G401.6 (cell line): ENCODE measurements at regions not wholly inside any gene's neighbourhood (a gene's known extent, or its start where the extent isn't known, plus 50 kb on each side); places are given as distances from the start of the nearest gene placed in this dataset.
"Not testable (repeated sequence)": the region's sequence is repeated elsewhere in the genome, so short reads cannot be mapped to it uniquely, and the experiment has no call there.

Source experiments
- FAIRE-seq: peaks from 2 replicates; lab custom pipeline; 2012; peaks lifted over from hg19 to GRCh38; lab: Jason Lieb, UNC

GRCh38 chr2:111623380-111623779, 260.6 kb downstream of the ANAPC1 start:
- FAIRE-seq: no peak

GRCh38 chr2:111624411-111625156, 259.4 kb downstream of the ANAPC1 start:
- FAIRE-seq: no peak

- FAIRE-seq: not testable (repeated sequence)
Measured at GRCh38 chr2:111625157-111625537, 258.8 kb downstream of the ANAPC1 start.

DNA sequence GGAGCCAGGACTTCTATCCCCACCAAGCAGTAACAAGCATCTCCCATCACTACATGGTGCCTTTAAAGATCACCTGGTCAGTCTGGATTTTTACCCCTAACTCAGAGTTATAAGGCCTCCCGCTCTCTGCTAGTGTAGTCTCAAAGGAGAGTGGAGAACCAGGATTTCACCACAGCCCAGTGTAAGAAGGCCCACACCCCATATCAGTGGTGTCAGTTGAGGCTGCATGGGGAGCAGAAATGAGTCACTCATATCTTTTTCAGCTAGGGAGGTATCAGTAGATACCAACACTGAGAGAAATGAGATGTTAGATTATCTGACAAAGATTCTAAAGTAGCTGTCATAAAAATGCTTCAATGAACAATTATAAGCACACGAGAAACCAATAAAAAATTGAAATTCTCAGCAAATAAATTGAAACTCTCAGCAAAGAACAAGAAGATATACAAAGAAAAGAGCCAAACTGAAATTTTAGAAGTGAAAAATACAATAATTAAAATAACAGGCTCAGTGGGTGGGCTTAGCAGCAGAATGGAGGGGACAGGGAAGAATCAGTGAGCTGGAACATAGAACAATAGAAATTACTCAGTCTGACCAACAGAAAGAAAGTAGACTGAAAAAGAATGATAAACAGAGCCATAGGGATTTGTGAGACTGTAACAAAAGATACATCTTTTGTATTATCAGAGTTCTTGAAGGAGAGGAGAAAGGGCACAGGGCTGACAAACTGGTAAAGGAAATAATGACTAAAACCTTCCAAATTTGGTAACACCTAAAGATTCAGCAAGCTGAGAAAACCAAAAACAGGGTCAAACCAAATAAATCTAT, 257.7 kb downstream of the ANAPC1 start:
- no peak for FAIRE-seq

DNA sequence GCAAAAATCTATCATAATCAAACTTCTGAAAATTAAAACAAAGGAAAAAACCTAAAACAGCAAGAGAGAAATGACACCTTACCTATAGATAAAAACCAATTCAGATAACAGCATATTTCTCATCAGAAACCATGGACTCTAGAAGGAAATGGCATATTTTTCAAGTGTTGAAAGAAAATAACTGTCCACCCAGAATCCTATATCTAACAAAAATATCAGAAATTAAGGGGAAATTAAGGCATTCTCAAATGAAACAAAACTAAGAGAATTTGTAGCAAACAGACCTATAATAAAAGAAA, 257.2 kb downstream of the ANAPC1 start:
- FAIRE-seq: no peak

DNA sequence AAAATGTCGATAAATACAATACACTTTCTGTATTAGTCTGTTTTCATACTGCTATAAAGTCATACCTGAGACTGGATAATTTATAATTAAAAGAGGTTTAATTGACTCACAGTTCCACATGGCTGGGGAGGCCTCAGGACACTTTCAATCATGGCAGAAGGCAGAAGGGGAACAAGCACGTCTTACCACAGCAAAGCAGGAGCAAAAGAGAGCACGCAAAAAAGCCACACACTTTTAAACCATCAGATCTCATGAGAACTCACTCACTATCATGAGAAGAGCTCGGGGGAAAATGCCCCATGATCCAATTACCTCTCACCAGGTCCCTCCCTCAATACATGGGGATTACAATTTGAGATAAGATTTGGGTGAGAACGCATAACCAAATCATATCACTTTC, 256.7 kb downstream of the ANAPC1 start:
- no peak for FAIRE-seq

DNA sequence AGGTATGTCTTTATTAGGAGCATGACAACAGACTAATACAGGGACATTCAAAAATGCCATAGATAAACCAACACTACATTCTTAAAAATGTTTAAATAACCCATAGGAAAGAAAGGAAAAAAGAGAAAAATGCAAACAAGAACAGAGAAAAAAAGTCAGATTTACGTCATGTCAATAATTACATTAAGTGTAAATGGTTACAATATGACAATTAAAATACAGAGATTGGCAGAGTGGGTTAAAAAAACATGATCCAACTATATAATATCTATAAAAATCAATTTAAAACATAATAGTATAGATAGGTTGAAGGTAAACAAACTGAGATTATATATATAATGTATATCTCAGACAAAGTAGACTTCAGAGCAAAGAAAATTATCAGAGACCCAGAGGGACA, 255.8 kb downstream of the ANAPC1 start:
- no peak for FAIRE-seq

DNA sequence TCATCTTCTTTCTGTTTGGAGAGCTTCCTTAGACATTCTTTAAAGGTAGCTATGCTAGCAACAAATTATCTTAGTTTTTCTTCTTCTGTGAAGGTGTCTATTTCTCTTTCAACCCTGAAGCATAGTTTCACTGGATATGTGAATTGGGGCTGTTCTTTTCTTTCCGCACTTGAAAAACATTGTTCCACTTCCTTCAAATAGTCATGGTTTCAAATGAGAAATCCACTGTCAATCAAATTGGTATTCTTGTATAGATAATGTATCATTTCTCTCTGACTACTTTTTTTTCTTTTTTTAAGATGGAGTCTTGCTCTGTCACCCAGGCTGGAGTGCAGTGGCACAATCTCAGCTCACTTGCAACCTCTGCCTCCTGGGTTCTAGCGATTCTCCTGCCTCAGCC, 254.0 kb downstream of the ANAPC1 start:
- no peak for FAIRE-seq

GRCh38 chr2:111632661-111633060, 251.3 kb downstream of the ANAPC1 start:
- FAIRE-seq: no peak

DNA sequence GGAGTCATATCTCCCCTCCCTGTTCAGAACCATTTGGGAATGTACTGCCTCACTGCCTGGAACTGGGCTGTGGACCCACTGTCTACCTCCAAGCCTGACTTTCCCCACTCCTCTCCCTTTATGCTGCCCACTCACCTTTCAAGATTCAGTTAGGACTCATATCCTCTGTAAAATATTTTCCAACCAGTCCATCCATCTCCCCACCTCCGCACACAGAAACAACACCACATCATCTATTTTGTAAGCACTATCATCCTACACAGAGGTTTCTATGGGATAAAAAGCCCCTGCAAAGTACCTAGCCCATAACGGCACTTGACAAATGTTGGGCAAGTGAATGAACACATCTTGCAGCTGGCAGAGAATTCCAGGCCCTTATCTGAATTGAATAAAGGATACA, 250.8 kb downstream of the ANAPC1 start:
- no peak for FAIRE-seq

GRCh38 chr2:111633643-111634042, 250.3 kb downstream of the ANAPC1 start:
- no peak for FAIRE-seq

DNA sequence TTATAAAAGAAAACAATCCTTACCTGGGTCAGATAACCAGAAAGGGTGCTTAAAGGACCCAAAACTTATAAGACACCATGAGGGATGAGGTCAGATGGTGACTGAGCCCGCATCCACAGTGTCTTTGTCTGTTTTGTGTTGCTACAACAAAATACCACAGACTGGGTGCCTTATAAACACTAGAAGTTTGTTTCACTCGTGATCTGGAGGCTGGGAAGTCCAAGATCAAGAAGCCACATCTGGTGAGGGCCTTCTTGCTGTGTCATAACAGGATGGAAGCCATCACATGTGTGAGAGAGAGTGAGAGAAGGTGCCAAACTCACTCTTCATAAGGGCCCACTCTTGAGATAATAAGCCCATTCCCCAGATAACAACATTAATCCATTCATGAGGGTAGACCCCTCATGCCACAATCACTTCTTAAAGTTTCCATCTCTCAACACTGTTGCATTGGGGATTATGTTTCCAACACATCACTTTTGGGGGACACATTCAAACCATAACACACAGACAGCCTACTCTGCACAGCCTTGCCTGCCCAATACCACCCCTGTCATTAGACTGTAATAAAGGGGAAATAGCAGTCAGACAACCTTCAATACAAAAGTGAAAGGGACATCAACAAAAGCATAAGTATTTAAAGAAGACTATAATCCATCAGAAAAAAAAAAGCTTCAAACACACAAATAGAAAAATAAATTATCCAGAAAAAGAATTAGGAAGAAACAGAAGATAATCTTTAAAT, 249.8 kb downstream of the ANAPC1 start:
- peak; percentile 79 for FAIRE-seq

- no peak for FAIRE-seq
Measured at GRCh38 chr2:111634995-111635538, 248.9 kb downstream of the ANAPC1 start.

DNA sequence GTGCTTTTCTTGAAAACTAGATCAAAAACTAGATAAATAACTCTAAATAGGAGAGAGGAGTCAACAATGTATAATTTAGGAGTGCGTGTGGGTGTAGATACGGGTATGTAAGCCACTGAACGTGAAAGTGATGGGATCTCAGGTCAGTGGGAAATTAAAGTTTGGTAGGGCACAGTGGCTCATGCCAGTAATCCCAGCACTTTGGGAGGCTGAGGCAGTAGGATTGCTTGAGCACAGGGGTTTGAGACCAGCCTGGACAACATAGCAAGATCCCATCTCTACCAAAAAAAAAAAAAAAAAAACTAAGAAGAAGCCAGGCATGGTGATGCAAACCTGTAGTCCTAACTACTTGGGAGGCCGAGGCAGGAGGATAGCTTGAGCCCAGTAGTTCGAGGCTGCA, 247.1 kb downstream of the ANAPC1 start:
- FAIRE-seq: no peak

DNA sequence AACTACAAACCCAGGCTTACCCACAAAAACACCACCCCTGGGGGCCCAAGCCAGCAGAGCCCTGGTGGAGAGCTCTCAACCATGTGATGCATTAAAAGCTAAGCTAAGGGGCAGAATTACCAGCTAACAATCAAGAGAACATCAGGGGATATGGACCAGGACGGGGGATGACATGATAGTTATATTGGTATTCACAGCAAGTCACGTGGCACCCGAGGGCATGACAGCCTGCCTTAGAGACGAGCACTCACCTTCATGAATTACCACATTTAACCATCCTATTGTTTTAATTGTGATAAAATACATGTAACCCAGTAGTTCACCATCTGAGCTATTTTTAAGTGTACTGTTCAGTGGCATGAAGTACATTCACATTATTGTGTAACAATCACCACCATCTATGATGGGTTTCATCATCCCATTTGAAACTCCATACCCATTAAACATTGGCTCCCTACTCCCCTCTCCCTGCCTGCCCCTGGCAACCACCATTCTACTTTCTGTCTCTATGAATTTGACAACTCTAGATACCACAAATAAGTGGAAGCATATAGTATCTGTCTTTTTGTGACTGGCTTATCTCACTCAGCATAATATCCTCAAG, 245.6 kb downstream of the ANAPC1 start:
- no peak for FAIRE-seq

DNA sequence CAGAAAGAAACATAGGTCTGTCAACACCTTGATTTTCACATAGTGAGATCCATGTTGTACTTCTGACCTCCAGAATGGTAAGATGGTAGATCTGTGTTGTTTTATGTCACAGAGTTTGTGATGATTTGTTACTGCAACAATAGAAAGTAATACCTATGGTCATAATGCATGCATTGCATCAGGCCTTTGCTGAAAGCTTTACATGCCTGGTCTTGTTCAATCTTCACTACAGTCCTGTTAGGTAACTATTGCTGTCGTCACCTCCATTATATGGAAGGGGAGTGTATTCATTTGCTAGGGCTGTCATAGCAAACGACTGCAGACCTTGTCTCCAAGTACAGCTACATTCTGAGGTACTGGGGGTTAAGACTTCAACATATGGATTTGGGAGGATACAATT, 243.5 kb downstream of the ANAPC1 start:
- FAIRE-seq: no peak

DNA sequence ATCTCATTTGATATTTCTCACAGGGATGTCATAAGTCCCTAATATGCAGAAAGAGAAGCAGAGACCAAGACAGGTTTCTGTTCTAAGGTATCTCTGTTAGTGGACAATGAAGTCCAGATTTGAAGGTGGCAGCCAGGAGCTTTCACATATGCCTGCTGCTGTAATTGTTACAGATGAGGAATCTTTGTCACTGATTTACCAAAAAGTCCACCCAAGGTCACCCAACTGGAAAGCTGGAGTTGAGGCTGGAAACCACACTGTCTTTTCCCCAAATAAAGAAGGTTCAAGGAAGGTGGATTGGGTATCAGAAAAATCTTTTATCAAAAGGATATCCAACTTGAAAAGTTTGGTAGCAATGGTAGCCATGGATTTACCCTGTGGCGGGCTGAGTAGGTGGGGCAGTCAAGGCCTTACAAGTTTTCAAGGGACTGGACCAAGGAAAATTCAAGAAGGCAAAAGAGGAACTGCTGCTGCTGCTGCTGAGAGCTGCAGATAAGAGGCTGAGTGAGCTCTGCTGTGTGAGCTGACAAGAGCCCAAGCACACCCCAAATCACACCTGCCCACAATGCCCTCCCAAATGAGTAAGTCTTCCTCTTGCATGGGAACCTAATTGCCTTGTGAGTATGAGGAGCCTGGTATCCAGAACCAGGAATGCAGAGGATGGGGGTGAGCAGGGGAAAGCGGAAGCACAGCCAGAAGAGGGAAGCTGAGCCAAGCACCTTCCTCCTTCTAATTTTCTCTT, 241.2 kb downstream of the ANAPC1 start:
- no peak for FAIRE-seq

- FAIRE-seq: no peak
Measured at GRCh38 chr2:111643759-111644158, 240.2 kb downstream of the ANAPC1 start.

- no peak for FAIRE-seq
Measured at GRCh38 chr2:111647359-111647758, 236.6 kb downstream of the ANAPC1 start.

GRCh38 chr2:111652038-111652437, 232.0 kb downstream of the ANAPC1 start:
- FAIRE-seq: no peak

DNA sequence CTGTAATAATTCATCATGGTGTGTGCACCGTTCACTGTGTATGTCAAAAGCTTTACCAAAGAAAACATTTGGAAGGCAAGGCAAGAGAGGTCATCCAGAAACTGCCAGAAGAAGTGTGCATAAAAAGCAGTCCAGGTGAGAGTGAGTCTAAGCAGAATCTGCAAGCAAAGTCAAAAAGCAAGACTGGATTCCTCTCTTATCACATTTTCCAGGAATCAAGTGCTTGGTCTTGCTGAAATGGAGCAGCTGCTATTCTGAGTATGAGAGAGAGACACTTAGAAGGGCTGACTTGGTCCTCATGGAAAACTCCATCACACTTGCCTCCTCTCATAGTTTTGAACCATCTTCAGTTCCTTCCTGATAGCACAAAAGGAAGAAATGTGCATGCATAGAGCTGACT, 231.3 kb downstream of the ANAPC1 start:
- FAIRE-seq: no peak

DNA sequence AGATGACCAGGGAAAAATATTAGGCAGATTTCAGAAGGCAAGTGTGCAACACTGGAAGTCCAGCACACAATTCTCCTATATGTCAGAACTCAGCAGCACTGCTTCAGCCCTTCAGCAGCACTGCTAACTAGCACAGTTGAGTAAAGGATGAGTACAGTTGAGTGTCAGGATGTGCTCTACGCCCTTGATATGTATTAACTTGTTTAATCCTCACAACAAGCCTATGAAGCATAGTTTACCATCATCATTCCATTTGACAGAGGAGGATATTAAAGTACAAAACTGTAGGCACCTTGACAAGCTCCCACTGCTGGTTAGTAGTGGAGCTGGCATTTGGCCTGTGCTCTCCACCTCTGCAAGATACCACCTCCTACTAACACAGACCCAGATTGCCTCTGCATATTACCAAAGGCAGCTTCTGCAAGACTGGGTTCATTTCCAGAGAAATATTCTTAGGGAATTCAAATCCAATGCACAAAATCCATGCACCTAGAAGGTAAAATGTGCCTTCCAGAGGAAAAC, 230.8 kb downstream of the ANAPC1 start:
- no peak for FAIRE-seq
